K562 (cell line): ENCODE measurements at regions not wholly inside any gene's neighbourhood (a gene's known extent, or its start where the extent isn't known, plus 50 kb on each side); places are given as distances from the start of the nearest gene placed in this dataset.

ENCODE experiments used
- ZBTB43 ChIP-seq: sonication (generic); formaldehyde crosslinking; IDR thresholded peaks from 2 replicates; pipeline ENCODE4 v1.8.0; 2023; ENCODE audit warnings: mild to moderate bottlenecking, missing genetic modification reagents
- TF ChIP-seq, protein P1 (sequence below), 3 experiments: IDR thresholded peaks in 2 of 3; conservative IDR thresholded peaks in 1 of 3; 2 replicates each; pipeline ENCODE4 v1.5.1; 2011 to 2012; ENCODE audit warnings: low read length in 3 of 3, mild to moderate bottlenecking in 3 of 3, control low read depth in 2 of 3, improper control_type of control experiment in 1 of 3, inconsistent platforms in 1 of 3, low read depth in 1 of 3, mixed read lengths in 1 of 3, moderate library complexity in 1 of 3; ENCODE audit not compliant: insufficient read depth in 2 of 3

- TF ChIP-seq, protein P1, sequence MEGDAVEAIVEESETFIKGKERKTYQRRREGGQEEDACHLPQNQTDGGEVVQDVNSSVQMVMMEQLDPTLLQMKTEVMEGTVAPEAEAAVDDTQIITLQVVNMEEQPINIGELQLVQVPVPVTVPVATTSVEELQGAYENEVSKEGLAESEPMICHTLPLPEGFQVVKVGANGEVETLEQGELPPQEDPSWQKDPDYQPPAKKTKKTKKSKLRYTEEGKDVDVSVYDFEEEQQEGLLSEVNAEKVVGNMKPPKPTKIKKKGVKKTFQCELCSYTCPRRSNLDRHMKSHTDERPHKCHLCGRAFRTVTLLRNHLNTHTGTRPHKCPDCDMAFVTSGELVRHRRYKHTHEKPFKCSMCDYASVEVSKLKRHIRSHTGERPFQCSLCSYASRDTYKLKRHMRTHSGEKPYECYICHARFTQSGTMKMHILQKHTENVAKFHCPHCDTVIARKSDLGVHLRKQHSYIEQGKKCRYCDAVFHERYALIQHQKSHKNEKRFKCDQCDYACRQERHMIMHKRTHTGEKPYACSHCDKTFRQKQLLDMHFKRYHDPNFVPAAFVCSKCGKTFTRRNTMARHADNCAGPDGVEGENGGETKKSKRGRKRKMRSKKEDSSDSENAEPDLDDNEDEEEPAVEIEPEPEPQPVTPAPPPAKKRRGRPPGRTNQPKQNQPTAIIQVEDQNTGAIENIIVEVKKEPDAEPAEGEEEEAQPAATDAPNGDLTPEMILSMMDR (IDR thresholded peaks at IDR 0.05 in 2 of 3, conservative IDR thresholded peaks at IDR 0.05 in 1 of 3; ENCODE audit: insufficient read depth in 2 of 3, low read depth in 1 of 3, low read length in 3 of 3): no peak
- TF ChIP-seq ZBTB43: no peak
Observed at GRCh38 chr12:88880051-88880450, 299.8 kb upstream of the KITLG start.
